ENCODE measurements at regions not wholly inside any gene's neighbourhood (a gene's known extent, or its start where the extent isn't known, plus 50 kb on each side); places are given as distances from the start of the nearest gene placed in this dataset.

DNA sequence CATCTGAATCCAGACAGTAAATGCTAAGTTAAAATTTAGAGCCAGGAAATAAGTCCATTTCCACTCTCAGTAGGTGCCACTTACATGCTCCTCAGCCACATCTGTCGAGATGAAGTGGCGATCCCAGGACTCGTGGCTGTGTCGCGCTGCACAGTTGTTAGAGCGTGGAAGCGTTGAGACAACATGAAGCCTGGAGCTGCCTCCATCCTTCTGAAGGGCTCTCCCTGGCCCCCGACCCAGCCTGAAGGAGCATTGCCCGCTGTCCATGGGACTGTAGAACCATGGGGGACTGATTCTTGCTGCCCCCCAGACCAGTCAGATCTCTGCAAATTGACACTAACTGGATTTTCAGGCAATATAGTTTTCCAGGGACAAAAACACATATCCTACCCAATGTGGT lies 58.9 kb downstream of the IRX1 start:
- H3K27ac ChIP-seq (ENCODE audit: low read length): no peak overlapping the region
- no peaks in the 10 kb centered on the region for H3K4me1 ChIP-seq (ENCODE audit: insufficient read depth, low read length)
- H3K4me3 ChIP-seq (ENCODE audit: low read length): no peak overlapping the region
- no peak overlapping the region for H3K9ac ChIP-seq (ENCODE audit: low read depth, low read length)
- no peaks in the 10 kb centered on the region for H3K27me3 ChIP-seq (ENCODE audit: insufficient read depth, low read length)
- no peaks in the 10 kb centered on the region for H3K9me3 ChIP-seq (ENCODE audit: insufficient read depth, low read depth, low read length)
- no peaks in the 10 kb centered on the region for H3K36me3 ChIP-seq (ENCODE audit: insufficient read depth, low read depth, low read length)

DNA sequence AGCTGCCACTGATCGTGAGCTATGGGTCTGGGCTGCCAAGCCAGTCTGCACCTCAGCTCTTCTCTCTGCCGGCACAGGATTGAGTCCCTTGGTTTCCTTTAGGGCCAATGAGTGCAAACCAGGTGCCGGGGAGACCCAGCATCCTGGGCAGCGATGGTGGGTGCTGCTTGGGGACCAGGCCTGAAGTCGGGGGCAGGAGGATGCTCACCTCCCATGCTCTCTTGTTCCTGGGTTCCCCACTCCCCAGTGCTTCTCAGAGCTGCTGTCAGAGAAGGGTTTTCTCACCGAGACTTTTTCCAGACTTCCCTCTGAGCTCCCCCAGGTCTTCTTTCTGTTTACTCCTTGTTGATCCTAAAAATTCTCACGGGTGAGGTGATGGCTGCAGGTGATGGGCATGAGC lies 61.2 kb downstream of the IRX1 start:
- Histone ChIP-seq H3K4me3 (ENCODE audit: low read length) (no peak overlapping the region), H3K27me3 (ENCODE audit: insufficient read depth, low read length) (no peaks in the 10 kb centered on the region), H3K27ac (ENCODE audit: low read length) (no peak overlapping the region), H3K9me3 (ENCODE audit: insufficient read depth, low read depth, low read length) (no peaks in the 10 kb centered on the region), H3K4me1 (ENCODE audit: insufficient read depth, low read length) (no peaks in the 10 kb centered on the region), H3K9ac (ENCODE audit: low read depth, low read length) (no peak overlapping the region), H3K36me3 (ENCODE audit: insufficient read depth, low read depth, low read length) (no peaks in the 10 kb centered on the region)

GRCh38 chr5:3657364-3658022 lies 61.9 kb downstream of the IRX1 start:
- Histone ChIP-seq H3K4me3 (ENCODE audit: low read length) (no peak overlapping the region), H3K27ac (ENCODE audit: low read length) (no peak overlapping the region), H3K27me3 (ENCODE audit: insufficient read depth, low read length) (no peaks in the 10 kb centered on the region)

GRCh38 chr5:3658929-3659328 lies 63.3 kb downstream of the IRX1 start:
- Histone ChIP-seq H3K9me3 (ENCODE audit: insufficient read depth, low read depth, low read length) (no peaks in the 10 kb centered on the region), H3K36me3 (ENCODE audit: insufficient read depth, low read depth, low read length) (no peaks in the 10 kb centered on the region), H3K27me3 (ENCODE audit: insufficient read depth, low read length) (no peaks in the 10 kb centered on the region), H3K27ac (ENCODE audit: low read length) (no peak overlapping the region), H3K9ac (ENCODE audit: low read depth, low read length) (no peak overlapping the region), H3K4me3 (ENCODE audit: low read length) (no peak overlapping the region), H3K4me1 (ENCODE audit: insufficient read depth, low read length) (no peaks in the 10 kb centered on the region)

More at GRCh38 chr5:3657364-3658022, 61.9 kb downstream of the IRX1 start:
- Histone ChIP-seq H3K36me3 (ENCODE audit: insufficient read depth, low read depth, low read length) (no peaks in the 10 kb centered on the region), H3K9ac (ENCODE audit: low read depth, low read length) (no peak overlapping the region), H3K4me1 (ENCODE audit: insufficient read depth, low read length) (no peaks in the 10 kb centered on the region), H3K9me3 (ENCODE audit: insufficient read depth, low read depth, low read length) (no peaks in the 10 kb centered on the region)

GRCh38 chr5:3659907-3660306 lies 64.3 kb downstream of the IRX1 start:
- H3K9me3 ChIP-seq (ENCODE audit: insufficient read depth, low read depth, low read length): no peaks in the 10 kb centered on the region
- no peak overlapping the region for H3K27ac ChIP-seq (ENCODE audit: low read length)
- no peaks in the 10 kb centered on the region for H3K4me1 ChIP-seq (ENCODE audit: insufficient read depth, low read length)

DNA sequence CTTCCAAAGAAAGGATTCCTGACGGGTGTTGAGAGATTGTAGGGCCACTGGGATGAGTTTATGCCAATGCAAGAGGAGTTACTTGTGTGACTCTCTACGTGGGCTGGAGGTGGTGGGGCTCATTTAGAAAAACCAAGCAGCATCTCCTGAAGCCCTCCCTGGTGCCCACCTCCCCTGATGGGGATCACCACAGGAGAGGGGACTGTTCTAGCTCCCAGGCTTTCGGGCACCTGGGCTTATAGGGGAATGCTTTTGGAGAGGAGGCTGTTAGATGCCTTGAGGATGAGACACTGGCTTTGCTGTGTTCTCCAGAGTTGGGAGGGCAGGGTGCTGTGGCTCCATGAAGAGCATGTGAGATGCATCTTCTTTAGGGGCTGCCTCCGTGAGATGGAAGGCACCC lies 65.0 kb downstream of the IRX1 start:
- Histone ChIP-seq H3K9ac (ENCODE audit: low read depth, low read length) (no peak overlapping the region), H3K4me1 (ENCODE audit: insufficient read depth, low read length) (no peaks in the 10 kb centered on the region), H3K9me3 (ENCODE audit: insufficient read depth, low read depth, low read length) (no peaks in the 10 kb centered on the region), H3K36me3 (ENCODE audit: insufficient read depth, low read depth, low read length) (no peaks in the 10 kb centered on the region), H3K27ac (ENCODE audit: low read length) (no peak overlapping the region), H3K27me3 (ENCODE audit: insufficient read depth, low read length) (no peaks in the 10 kb centered on the region), H3K4me3 (ENCODE audit: low read length) (no peak overlapping the region)

More at GRCh38 chr5:3659907-3660306, 64.3 kb downstream of the IRX1 start:
- no peak overlapping the region for H3K9ac ChIP-seq (ENCODE audit: low read depth, low read length)
- H3K4me3 ChIP-seq (ENCODE audit: low read length): no peak overlapping the region
- H3K36me3 ChIP-seq (ENCODE audit: insufficient read depth, low read depth, low read length): no peaks in the 10 kb centered on the region
- H3K27me3 ChIP-seq (ENCODE audit: insufficient read depth, low read length): no peaks in the 10 kb centered on the region

GRCh38 chr5:3661755-3662296 lies 66.2 kb downstream of the IRX1 start:
- no peaks in the 10 kb centered on the region for H3K9me3 ChIP-seq (ENCODE audit: insufficient read depth, low read depth, low read length)
- H3K4me1 ChIP-seq (ENCODE audit: insufficient read depth, low read length): no peaks in the 10 kb centered on the region
- no peaks in the 10 kb centered on the region for H3K36me3 ChIP-seq (ENCODE audit: insufficient read depth, low read depth, low read length)
- H3K4me3 ChIP-seq (ENCODE audit: low read length): no peak overlapping the region
- H3K27me3 ChIP-seq (ENCODE audit: insufficient read depth, low read length): no peaks in the 10 kb centered on the region
- H3K9ac ChIP-seq (ENCODE audit: low read depth, low read length): no peak overlapping the region
- no peak overlapping the region for H3K27ac ChIP-seq (ENCODE audit: low read length)

DNA sequence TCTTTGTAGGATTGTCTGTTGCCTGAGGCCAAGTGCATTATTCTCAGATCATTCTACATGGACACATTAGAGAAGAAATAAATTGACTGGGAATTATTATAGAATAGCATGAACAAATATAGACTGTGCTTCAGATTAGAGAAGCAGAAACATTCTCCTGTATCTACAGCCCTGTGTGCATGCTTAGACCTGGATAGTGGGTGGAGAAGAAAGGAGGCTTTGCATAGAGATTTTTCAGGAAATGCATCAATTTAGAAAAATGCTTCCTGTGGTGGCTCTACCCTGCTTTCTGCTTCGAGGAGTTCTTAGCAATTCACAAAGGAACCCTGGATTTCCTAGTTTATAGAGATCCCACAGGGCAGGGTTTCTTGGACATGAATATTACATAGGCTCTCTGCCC lies 66.7 kb downstream of the IRX1 start:
- Histone ChIP-seq H3K36me3 (ENCODE audit: insufficient read depth, low read depth, low read length) (no peaks in the 10 kb centered on the region), H3K9ac (ENCODE audit: low read depth, low read length) (no peak overlapping the region), H3K27me3 (ENCODE audit: insufficient read depth, low read length) (no peaks in the 10 kb centered on the region), H3K4me3 (ENCODE audit: low read length) (no peak overlapping the region), H3K4me1 (ENCODE audit: insufficient read depth, low read length) (no peaks in the 10 kb centered on the region), H3K27ac (ENCODE audit: low read length) (no peak overlapping the region), H3K9me3 (ENCODE audit: insufficient read depth, low read depth, low read length) (no peaks in the 10 kb centered on the region)

GRCh38 chr5:3671337-3671736 lies 75.7 kb downstream of the IRX1 start:
- Histone ChIP-seq H3K36me3 (ENCODE audit: insufficient read depth, low read depth, low read length) (no peaks in the 10 kb centered on the region), H3K9me3 (ENCODE audit: insufficient read depth, low read depth, low read length) (no peaks in the 10 kb centered on the region), H3K9ac (ENCODE audit: low read depth, low read length) (no peak overlapping the region), H3K4me3 (ENCODE audit: low read length) (no peak overlapping the region), H3K27ac (ENCODE audit: low read length) (no peak overlapping the region), H3K4me1 (ENCODE audit: insufficient read depth, low read length) (no peaks in the 10 kb centered on the region), H3K27me3 (ENCODE audit: insufficient read depth, low read length) (no peaks in the 10 kb centered on the region)

DNA sequence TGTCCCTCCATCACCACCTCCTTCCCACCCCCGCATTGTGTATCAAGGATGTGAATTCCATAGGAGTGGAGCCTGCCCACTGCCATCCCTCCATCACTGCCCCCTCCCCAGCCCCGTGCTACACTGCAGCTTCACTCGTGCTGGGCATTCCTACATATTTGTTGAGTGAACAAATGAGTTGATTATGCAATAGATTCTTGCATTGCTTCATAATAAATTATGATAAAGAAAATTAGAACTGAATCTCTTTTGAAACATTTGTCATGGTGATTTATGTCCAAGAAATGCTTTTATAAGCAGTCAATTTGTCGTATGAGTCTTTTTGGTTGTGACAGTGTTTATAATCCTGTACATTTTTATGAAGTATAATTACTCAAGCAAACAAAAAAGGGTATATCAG lies 83.2 kb downstream of the IRX1 start:
- Histone ChIP-seq H3K4me3 (ENCODE audit: low read length) (no peak overlapping the region), H3K27me3 (ENCODE audit: insufficient read depth, low read length) (no peaks in the 10 kb centered on the region), H3K27ac (ENCODE audit: low read length) (no peak overlapping the region), H3K9ac (ENCODE audit: low read depth, low read length) (no peak overlapping the region), H3K4me1 (ENCODE audit: insufficient read depth, low read length) (no peaks in the 10 kb centered on the region; the same call in 1 of the 2 replicates), H3K36me3 (ENCODE audit: insufficient read depth, low read depth, low read length) (no peaks in the 10 kb centered on the region), H3K9me3 (ENCODE audit: insufficient read depth, low read depth, low read length) (no peaks in the 10 kb centered on the region)

- H3K9me3 ChIP-seq (ENCODE audit: insufficient read depth, low read depth, low read length): no peaks in the 10 kb centered on the region
- no peak overlapping the region for H3K27ac ChIP-seq (ENCODE audit: low read length)
- H3K4me1 ChIP-seq (ENCODE audit: insufficient read depth, low read length): no peaks in the 10 kb centered on the region; the same call in 1 of the 2 replicates
- H3K36me3 ChIP-seq (ENCODE audit: insufficient read depth, low read depth, low read length): no peaks in the 10 kb centered on the region
- no peak overlapping the region for H3K4me3 ChIP-seq (ENCODE audit: low read length)
- H3K9ac ChIP-seq (ENCODE audit: low read depth, low read length): no peak overlapping the region
- no peaks in the 10 kb centered on the region for H3K27me3 ChIP-seq (ENCODE audit: insufficient read depth, low read length)
Observed at GRCh38 chr5:3680821-3681220, 85.2 kb downstream of the IRX1 start.

- no peak overlapping the region for H3K9ac ChIP-seq (ENCODE audit: low read depth, low read length)
- no peak overlapping the region for H3K27ac ChIP-seq (ENCODE audit: low read length)
- H3K4me1 ChIP-seq (ENCODE audit: insufficient read depth, low read length): no peaks in the 10 kb centered on the region; the same call in 1 of the 2 replicates
- no peaks in the 10 kb centered on the region for H3K27me3 ChIP-seq (ENCODE audit: insufficient read depth, low read length)
- no peaks in the 10 kb centered on the region for H3K36me3 ChIP-seq (ENCODE audit: insufficient read depth, low read depth, low read length)
- no peak overlapping the region for H3K4me3 ChIP-seq (ENCODE audit: low read length)
- no peaks in the 10 kb centered on the region for H3K9me3 ChIP-seq (ENCODE audit: insufficient read depth, low read depth, low read length)
Observed at GRCh38 chr5:3684118-3684517, 88.5 kb downstream of the IRX1 start.

Measured in iPS-20b (cell line).